ENCODE measurements at regions not wholly inside any gene's neighbourhood (a gene's known extent, or its start where the extent isn't known, plus 50 kb on each side); places are given as distances from the start of the nearest gene placed in this dataset.

DNA sequence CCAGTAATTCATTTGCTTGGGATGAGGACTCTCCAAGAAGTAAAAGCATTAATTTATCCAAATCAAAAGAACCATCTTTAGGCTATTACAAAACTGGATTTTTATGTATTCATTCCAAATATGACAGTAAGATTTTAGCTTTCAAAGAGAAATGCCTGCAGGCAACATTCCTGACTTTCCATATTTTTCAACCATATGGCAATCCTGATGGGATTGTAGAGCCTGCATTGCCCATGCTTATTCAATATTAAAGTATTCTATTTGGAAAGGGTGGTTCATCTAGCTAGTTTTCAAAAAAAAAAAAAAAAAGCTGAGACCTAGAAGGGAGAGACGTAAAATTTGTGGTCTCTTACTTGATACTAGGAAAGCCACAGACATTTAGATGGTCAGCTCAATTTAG, 1253.7 kb downstream of the LRFN5 start:
- no peaks in the 10 kb centered on the region for H3K27me3 ChIP-seq (replicated peaks; ENCODE audit: insufficient read depth)
- ATAC-seq (ENCODE audit: insufficient number of reproducible peaks, low FRiP score, low read depth), result no peak

DNA sequence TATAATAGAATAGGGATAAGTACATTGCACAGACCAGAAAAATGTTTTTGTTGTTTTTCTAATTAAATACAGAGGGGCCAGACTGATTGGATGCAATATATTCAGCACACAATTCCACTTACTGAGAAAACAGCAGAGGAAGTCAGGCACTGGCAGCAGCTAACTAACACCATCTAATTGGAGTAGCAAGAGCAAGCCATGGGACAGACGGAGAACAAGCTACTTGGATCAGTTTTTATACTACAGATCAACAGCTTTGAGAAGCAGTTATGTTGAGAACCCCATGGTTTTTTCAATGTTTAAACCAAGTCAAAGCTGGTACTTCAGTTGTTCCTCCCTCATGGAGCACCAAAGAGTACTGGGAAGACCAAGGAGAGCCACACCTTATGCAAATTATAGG, 1249.4 kb downstream of the LRFN5 start:
- DNase-seq (ENCODE audit: low spot score) (no peak), ATAC-seq (ENCODE audit: insufficient number of reproducible peaks, low FRiP score, low read depth) (no peak)
- H3K27me3 ChIP-seq (replicated peaks; ENCODE audit: insufficient read depth), result no peaks in the 10 kb centered on the region
- TF ChIP-seq, protein P1, sequence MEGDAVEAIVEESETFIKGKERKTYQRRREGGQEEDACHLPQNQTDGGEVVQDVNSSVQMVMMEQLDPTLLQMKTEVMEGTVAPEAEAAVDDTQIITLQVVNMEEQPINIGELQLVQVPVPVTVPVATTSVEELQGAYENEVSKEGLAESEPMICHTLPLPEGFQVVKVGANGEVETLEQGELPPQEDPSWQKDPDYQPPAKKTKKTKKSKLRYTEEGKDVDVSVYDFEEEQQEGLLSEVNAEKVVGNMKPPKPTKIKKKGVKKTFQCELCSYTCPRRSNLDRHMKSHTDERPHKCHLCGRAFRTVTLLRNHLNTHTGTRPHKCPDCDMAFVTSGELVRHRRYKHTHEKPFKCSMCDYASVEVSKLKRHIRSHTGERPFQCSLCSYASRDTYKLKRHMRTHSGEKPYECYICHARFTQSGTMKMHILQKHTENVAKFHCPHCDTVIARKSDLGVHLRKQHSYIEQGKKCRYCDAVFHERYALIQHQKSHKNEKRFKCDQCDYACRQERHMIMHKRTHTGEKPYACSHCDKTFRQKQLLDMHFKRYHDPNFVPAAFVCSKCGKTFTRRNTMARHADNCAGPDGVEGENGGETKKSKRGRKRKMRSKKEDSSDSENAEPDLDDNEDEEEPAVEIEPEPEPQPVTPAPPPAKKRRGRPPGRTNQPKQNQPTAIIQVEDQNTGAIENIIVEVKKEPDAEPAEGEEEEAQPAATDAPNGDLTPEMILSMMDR (IDR thresholded peaks at IDR 0.05), result no peak
- H3K27ac ChIP-seq, result no peak overlapping the region
- no peaks in the 10 kb centered on the region for H3K9me3 ChIP-seq
- peaks cover 0 to 3% of the 10 kb centered on the region in 2 donors for H3K4me1 ChIP-seq (ENCODE audit: control insufficient read depth in 1 of 2, low read depth in 2 of 2)
- H3K4me3 ChIP-seq, result no peak overlapping the region
- no peaks in the 10 kb centered on the region for H3K36me3 ChIP-seq

More for the DNA sequence above, 1253.7 kb downstream of the LRFN5 start:
- Histone ChIP-seq H3K27ac (no peak overlapping the region), H3K4me3 (no peak overlapping the region), H3K9me3 (no peaks in the 10 kb centered on the region), H3K4me1 (ENCODE audit: control insufficient read depth in 1 of 2, low read depth in 2 of 2) (peaks cover 0 to 2% of the 10 kb centered on the region in 2 donors), H3K36me3 (no peaks in the 10 kb centered on the region)
- TF ChIP-seq, protein P1 (IDR thresholded peaks at IDR 0.05), result no peak
- DNase-seq (ENCODE audit: low spot score), result no peak

DNA sequence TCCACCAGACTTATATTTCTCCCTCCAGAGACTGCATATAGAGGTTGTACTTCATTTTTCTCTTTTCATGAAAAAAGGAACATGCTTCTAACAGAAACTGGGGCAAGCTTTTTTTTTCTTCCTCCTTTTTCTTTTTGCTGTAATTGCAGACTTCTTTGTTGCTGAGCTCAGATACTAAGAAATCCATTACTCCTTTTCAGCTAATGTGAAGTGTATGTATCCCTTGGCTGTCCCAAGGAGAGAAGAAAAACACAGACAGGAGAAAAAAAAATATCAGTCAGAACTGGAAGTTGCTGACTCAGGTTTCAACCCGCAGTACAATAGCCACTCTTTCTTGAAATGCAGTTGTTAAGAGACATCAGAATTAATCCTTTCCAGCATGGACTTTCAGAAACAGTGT, 1248.4 kb downstream of the LRFN5 start:
- H3K4me1 ChIP-seq (ENCODE audit: control insufficient read depth in 1 of 2, low read depth in 2 of 2), result peaks cover 0 to 3% of the 10 kb centered on the region in 2 donors
- H3K36me3 ChIP-seq, result no peaks in the 10 kb centered on the region
- ATAC-seq (ENCODE audit: insufficient number of reproducible peaks, low FRiP score, low read depth) (no peak), DNase-seq (ENCODE audit: low spot score) (no peak)
- no peak overlapping the region for H3K4me3 ChIP-seq
- H3K9me3 ChIP-seq, result no peaks in the 10 kb centered on the region
- H3K27me3 ChIP-seq (replicated peaks; ENCODE audit: insufficient read depth), result no peaks in the 10 kb centered on the region
- TF ChIP-seq, protein P1 (IDR thresholded peaks at IDR 0.05), result no peak
- H3K27ac ChIP-seq, result no peak overlapping the region

DNA sequence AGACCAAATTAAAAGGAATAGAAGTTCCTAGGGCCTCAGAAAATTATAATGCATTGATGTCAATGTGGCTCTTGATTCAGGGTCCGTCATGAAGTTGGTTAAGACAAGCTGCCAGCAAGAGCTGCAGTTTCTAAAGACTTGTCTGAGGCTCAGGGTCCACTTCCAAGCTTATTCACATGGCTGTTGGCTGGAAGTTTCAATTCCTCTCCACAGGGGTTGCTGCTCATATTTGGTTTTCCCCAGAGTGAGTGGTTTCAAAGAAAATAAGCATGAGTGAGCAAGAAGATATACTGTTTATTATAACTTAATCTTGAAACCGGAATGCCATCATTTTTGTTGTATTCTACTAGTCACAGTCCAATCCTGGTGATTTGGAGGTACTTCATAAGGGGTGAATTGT, 1247.4 kb downstream of the LRFN5 start:
- TF ChIP-seq, protein P1 (IDR thresholded peaks at IDR 0.05), result no peak
- no peak for DNase-seq (ENCODE audit: low spot score)
- ATAC-seq (ENCODE audit: insufficient number of reproducible peaks, low FRiP score, low read depth), result no peak
- Histone ChIP-seq H3K9me3 (no peaks in the 10 kb centered on the region), H3K4me3 (no peak overlapping the region), H3K27ac (no peak overlapping the region), H3K27me3 (replicated peaks; ENCODE audit: insufficient read depth) (no peaks in the 10 kb centered on the region), H3K4me1 (ENCODE audit: control insufficient read depth in 1 of 2, low read depth in 2 of 2) (peaks cover 0 to 3% of the 10 kb centered on the region in 2 donors), H3K36me3 (no peaks in the 10 kb centered on the region)

DNA sequence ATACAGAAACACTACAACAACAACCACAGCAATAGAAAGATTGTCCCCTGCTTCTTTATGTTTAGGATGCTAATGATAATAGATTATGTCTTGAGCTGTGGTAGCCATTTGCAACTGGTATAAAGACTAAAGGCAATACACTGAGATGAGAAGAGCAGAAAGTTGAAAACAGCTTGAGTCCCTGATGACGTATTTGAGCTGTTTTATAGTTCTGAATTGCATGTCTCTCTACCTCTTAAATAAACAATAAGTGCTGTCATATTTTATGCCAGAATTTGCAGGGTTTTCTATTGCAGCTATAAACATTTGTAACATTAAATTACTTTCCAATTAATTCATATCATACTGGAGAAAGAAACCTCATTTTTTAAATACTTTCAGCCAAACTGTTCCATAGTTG, 1242.0 kb downstream of the LRFN5 start:
- Histone ChIP-seq H3K9me3 (no peaks in the 10 kb centered on the region), H3K27ac (no peak overlapping the region), H3K27me3 (replicated peaks; ENCODE audit: insufficient read depth) (no peaks in the 10 kb centered on the region), H3K4me1 (ENCODE audit: control insufficient read depth in 1 of 2, low read depth in 2 of 2) (no peaks in the 10 kb centered on the region), H3K4me3 (no peak overlapping the region), H3K36me3 (no peaks in the 10 kb centered on the region)
- TF ChIP-seq, protein P1 (IDR thresholded peaks at IDR 0.05), result no peak
- ATAC-seq (ENCODE audit: insufficient number of reproducible peaks, low FRiP score, low read depth) (no peak), DNase-seq (ENCODE audit: low spot score) (no peak)

All from thoracic aorta (tissue), 2 donors.